ENCODE measurements at regions not wholly inside any gene's neighbourhood (a gene's known extent, or its start where the extent isn't known, plus 50 kb on each side); places are given as distances from the start of the nearest gene placed in this dataset.

- ATAC-seq, result no peak
These were observed 65.7 kb downstream of the TMEM18 start for GRCh38 chr2:611519-611918.

GRCh38 chr2:610491-610890, 66.7 kb downstream of the TMEM18 start:
- no peak for ATAC-seq

GRCh38 chr2:609881-610280, 67.3 kb downstream of the TMEM18 start:
- ATAC-seq, result no peak

- ATAC-seq, result no peak
These were observed 67.8 kb downstream of the TMEM18 start for GRCh38 chr2:609449-609848.

- no peak for ATAC-seq
These were observed 68.5 kb downstream of the TMEM18 start for GRCh38 chr2:608711-609110.

- ATAC-seq, result no peak
These were observed 68.9 kb downstream of the TMEM18 start for GRCh38 chr2:608297-608696.

- ATAC-seq, result no peak
These were observed 69.5 kb downstream of the TMEM18 start for GRCh38 chr2:607709-608108.

GRCh38 chr2:607172-607571, 70.0 kb downstream of the TMEM18 start:
- ATAC-seq, result no peak

- ATAC-seq, result no peak
These were observed 71.3 kb downstream of the TMEM18 start for GRCh38 chr2:605674-606608.

- ATAC-seq, result no peak
These were observed 72.2 kb downstream of the TMEM18 start for GRCh38 chr2:604854-605524.

- ATAC-seq, result no peak
These were observed 72.8 kb downstream of the TMEM18 start for GRCh38 chr2:604385-604784.

- no peak for ATAC-seq
These were observed 73.3 kb downstream of the TMEM18 start for GRCh38 chr2:603869-604268.

GRCh38 chr2:603427-603826, 73.8 kb downstream of the TMEM18 start:
- no peak for ATAC-seq

- ATAC-seq, result peak; percentile 67
These were observed 74.4 kb downstream of the TMEM18 start for GRCh38 chr2:602571-603359.

GRCh38 chr2:601806-602455, 75.3 kb downstream of the TMEM18 start:
- ATAC-seq, result no peak

GRCh38 chr2:601387-601698, 75.9 kb downstream of the TMEM18 start:
- ATAC-seq, result no peak

- ATAC-seq, result no peak
These were observed 76.4 kb downstream of the TMEM18 start for GRCh38 chr2:600542-601386.

- ATAC-seq, result no peak
These were observed 77.6 kb downstream of the TMEM18 start for GRCh38 chr2:599601-600000.

- ATAC-seq, result no peak
These were observed 79.0 kb downstream of the TMEM18 start for GRCh38 chr2:598058-598802.

- no peak for ATAC-seq
These were observed 81.2 kb downstream of the TMEM18 start for GRCh38 chr2:595831-596592.

Data from esophagus mucosa (tissue), 1 donor.